Pulmonary artery endothelial cell (primary cell): ENCODE measurements at regions not wholly inside any gene's neighbourhood (a gene's known extent, or its start where the extent isn't known, plus 50 kb on each side); places are given as distances from the start of the nearest gene placed in this dataset.
A peak's percentile ranks its signal among the peaks of the same experiment; 100 is the strongest.

Experiments used
- DNase-seq: peaks from one replicate; pipeline ENCODE4 v3.0.0-alpha.2; 2011; ENCODE audit warnings: low read depth, low spot score

DNA sequence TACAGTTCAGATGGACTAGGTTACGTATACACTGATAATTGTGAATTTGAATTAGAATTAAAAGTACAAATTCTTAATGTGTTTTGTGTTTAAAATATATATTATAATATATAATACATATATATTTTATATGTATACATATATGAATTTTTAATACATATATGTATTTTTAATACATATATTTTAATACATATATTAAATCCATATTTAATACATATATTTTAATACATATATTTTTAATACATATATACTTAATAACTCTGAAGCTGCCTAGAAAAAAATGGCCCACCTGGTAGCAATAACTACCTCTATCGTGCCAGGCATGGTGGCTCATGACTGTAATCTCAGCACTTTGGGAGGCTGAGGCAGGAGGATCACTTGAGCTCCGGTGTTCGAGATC lies 179.1 kb upstream of the SAMSN1 start:
- DNase-seq: no peak

DNA sequence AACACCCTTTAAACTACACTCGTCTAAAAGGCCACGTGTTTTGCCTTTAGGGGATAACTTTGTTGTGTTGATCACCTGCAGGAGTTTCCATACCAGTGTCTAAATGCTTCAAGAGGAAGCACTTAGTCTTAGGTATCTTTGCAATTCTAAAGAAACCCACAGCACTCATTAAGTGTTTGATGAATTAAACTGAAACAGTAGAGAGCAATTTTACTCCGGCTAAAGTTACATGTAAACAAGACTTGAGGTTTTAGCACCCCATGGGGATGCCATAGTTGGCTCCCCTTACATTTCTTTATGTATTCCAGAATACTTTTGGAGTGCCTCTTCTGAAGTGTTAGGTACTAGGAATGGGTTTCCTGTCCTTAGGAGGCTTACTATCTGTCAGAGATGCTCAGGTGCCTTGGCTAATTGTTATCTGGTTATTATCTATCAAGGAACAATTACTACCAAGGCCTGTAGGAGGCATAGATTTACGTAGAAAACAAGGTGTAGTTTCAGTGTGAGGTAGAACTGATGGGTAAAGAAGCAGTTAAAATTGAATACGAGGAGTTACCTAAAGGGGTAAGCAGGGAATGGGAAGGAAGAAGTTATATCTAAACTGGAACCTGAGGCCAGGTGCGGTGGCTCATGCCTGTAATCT lies 176.8 kb upstream of the SAMSN1 start:
- no peak for DNase-seq

DNA sequence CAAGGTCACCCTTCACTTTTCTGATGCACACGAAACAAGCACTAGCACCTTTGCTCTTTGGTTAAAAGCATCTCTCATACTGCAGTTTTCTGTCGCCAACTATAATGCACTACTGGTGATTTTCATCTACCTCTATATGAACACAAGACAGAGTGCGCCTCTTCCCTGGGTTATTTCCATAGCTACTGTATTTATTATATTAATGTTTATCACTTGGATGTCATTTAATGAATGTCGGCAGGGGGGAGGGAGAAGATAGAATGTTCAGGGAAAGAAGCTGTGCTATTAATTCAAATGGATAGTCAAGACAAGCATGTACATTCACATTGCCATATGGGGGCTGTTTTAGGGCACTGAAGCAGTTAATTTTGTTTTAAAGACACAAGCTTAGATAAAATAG lies 174.1 kb upstream of the SAMSN1 start:
- no peak for DNase-seq

DNA sequence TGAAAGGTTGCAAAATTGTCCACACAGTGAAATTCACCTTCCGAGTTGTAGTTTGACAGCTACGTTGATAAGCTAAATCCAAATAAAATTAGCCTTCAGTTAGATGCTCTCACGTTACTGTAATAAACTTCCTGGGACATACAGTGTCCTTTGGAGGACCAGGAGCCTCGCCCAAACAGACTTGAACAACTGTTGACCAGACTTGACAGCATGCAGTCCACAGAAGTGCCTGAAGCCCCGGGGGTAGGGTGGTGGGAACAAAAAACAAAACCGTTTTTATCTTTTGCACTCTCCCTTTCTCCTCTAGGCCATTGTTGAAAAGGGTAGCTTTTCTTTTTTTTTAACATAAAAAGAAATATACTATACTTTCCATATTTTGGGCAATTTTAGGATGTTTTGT lies 172.8 kb upstream of the SAMSN1 start:
- no peak for DNase-seq

DNA sequence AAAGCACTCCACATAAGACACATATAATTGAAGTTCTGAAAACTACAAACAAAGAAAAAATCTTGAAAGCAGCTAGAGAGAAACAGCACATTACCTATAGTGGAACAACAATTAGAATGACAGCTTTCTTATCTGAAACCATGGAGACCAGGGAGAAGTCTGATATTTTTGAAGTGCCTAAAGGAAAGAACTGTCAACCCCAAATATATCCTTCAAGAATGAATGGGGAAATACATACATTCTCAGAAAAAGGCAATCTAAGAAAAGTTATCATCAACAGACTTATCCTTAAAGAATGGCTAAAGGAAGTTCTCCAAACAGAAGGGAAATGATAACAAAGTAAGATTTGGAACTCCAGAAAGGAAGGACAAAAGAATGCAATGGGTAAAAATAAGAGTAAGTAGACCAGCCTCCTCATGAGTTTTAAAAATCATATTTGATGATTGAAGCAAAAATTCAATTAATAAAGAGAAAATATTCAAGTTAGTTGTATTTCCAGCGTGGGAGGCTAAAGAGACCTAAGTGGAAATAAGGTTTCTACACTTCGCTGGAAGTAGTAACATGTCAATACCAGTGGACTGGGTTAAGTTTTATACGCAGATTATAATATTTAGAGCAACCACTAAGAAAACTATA lies 170.8 kb upstream of the SAMSN1 start:
- DNase-seq: no peak

DNA sequence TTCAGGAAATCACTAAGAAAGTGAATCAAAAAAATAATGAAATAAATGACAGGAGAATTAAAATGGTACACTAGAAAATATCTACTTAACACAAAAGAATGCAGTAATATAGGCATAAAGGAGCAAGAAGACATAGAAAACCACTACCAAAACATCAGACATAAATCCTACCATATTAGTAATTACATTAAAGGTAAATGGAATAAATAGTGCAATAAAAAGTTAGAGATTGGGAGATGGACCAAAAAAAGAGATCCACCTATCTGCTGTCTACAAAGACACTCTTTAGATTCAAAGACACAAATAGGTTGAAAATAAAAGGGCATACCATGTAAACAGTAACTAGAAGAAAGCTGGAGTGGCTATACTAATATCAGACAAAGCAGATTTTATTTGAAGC lies 167.0 kb upstream of the SAMSN1 start:
- no peak for DNase-seq

DNA sequence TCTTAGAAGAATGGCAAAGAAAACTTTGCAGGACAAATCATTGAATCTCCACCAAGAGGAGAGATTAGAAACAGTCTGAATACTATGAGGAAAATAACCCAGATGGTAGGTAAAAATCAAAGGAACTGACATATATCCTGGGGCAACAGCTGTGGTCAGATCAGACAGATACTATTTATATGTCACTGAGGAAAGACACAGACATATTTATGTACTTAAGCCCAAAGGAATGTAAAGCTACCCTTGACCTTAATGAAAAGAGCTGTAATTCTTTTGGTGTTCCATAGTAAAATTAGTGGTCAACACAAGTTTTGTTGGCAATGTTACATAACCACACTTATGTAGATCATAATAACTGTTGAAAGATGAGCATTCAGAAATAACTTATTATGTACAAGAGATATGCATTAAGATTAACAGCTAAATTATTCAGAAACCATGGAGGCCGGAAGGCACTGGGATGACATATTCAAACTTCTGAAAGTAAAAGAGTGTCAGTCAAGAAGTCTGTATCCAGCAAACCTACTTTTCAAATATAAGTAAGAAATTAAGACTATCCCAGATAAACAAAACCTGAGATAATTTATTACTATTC lies 166.1 kb upstream of the SAMSN1 start:
- peak; percentile 66 for DNase-seq

DNA sequence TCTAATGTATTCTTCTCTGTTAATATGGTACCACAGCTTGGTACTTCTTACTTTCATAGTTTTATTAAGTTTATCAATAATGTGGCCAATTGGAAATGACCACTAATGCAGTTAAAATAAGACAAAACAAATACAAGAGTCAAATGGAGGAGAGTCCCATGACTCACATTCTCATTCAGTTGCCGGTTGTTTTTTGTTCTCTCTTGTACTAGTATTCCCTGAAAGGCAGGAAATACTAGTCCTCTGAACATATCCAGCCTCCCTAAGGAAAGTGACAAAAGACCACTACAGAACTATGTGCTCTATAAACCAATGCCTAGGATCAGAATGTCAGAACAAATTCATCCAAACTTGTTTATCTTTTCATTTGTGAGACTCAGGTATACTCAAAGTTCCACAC lies 165.2 kb upstream of the SAMSN1 start:
- peak; percentile 35 for DNase-seq

DNA sequence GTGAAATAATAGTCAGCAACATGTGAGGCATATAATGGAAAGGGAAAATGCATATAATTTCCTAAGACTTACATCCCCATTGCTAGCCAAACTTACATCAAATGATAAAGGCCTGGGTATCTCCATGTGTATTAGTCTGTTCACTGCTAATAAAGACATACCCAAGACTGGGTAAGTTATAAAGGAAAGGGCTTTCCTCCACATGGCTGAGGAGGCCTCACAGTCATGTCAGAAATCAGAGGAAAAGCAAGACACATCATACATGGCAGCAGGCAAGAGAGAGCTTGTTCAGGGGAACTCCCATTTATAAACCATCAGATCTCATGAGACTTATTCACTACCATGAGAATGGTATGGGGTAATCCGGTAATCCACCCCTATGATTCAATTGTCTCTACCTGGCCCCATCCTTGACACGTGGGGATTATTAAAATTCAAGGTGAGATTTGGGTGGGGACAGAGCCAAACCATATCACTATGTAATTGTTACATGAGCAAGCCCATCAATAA lies 161.5 kb upstream of the SAMSN1 start:
- no peak for DNase-seq

DNA sequence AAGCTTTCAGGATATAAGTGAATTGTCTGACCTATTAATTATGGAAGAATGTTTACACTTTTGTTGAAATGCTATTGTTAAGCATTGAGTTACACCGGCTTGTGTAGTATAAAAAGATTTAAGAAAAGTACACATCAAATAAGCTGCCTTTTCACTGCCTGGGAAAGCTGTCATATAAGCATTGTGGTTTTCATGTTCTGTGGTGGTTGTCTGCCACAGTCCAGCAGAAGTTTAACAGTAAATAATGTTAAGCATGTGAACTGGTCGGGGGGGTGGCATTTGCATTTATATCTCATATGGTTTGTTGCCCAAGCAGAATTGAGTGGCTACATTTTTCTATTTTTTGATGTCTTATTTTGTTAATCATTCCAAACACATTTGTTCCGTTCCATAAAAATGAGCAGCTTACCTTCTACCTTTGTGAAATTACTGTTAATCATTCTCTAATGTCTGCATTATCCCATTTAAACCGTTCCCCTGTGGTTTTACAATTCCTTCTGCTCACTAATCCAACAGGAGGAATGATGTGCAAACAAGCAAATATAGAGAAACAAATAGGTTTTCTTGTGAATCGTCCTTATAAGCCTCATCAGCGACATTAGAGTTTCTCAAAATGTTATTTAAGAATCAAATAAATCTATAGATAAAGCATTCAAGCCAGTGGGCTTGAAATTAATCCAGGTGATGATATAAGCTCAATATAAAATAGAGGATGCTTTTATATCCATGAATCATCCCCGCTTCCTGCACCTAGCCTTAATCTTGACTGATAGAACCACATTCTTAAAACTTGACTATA lies 160.8 kb upstream of the SAMSN1 start:
- no peak for DNase-seq

DNA sequence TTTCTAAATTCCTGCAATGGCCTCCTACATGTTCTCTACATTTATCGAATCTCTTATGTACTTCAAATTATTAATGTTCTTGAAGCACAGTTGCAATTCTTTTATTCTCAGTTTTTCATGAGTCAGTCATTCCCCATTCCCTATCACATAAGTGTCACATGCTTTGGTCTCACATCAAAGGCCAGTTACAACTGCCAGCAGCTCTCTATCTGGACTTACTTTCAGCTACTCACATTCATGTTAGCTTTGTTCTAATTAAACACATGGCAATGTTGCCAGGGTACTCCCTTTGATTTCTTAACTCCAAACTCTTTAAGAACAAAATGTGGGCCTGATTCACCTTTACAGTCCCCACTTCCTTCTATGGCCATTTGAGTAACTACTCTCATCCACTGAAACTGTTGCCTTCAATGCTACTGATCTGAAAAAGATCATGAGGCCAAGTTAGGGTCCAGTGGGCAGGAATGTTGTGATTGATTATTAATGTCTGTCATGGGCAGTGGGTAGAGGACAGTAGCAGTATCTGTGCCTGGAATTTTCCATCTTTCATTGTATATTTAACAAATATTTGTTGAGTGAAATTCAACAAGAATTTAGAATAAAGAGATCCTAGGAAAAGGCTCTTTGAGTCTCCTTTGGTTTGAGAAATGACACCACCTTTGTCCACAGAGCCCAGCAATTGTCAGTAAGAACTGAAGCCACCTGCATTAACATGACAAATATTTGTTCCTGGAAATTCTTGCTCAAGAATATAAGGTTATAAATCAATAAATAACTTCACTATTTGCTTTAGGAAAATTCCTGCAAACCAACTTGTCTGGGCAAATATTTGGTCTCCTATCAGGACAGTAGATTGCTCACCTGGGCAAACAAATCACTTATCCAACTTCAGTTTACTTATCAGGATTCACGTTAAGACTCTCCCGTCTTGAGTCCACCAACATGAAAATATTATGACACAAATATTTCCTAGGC lies 153.6 kb upstream of the SAMSN1 start:
- DNase-seq: no peak

DNA sequence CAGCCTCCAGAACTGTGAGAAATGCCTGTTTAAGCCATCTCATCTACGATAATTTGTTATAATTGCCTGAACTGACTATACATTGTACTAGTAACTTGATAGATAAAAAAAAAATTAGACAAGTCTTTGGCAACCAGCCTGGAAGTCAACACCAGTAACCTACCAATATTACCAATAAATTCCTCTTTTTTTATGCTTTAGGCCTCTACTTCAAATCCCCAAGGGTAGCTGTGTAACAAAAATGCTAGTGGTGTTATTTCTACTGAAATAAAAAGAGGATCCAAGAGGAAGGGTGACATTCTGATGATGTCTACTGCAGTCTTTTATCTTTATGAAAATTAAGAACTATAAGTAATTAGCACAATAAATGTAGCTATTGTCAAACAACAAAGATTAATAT lies 151.7 kb upstream of the SAMSN1 start:
- DNase-seq: no peak

DNA sequence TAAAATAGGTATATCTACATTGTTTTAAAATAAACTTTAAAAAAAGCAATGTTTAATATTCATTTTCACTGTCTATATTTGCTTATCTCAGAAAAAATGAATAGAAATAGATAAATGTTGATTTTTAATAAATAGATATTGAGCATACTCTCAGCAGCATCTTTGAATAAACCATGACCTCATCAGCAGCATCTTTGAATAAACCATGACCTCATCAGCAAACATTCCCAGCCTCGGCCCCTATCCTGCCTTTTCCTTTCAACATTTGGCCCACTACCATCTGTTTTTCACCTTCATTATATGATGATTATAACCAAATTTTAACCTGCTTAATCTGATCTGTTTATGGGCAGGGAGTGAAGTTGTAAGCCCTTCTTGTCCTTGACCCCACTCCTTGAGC lies 148.7 kb upstream of the SAMSN1 start:
- no peak for DNase-seq

DNA sequence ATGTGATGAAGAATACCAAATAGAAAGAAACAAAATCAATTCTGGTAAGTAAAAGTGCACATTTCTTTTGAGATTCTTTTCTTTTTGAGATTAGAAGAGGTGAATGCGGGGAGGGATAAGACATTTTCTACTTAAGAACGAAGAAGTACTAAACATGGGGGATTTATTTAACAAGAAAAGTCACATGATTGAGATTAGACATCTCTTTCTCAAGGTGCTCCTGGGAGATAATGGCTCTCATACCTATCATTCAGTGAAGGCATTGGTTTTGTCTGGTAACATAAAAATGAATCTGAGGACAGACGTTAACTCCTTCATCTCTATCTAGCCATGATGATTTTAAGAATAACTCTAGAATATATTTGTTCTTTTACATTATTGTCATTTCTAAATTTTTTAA lies 147.9 kb upstream of the SAMSN1 start:
- DNase-seq: no peak

DNA sequence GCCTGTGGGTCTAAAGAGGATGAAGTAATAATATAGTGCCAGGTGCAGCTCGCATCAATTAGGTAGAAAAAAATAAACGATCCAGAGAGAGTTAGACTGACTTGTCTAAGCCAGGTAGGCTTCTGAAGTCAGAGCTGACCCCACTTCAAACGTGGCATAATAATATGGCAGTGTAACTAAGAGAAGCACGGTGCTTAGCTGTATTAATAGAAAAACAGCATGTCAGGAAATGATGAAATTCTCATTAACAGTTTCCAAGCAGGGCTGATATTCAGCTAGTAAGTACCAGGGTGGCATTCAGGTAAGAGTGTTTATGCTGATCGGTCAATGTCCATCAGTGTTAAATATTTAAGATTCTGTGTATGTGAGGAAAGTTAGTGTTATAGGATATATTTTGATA lies 145.8 kb upstream of the SAMSN1 start:
- DNase-seq: no peak

DNA sequence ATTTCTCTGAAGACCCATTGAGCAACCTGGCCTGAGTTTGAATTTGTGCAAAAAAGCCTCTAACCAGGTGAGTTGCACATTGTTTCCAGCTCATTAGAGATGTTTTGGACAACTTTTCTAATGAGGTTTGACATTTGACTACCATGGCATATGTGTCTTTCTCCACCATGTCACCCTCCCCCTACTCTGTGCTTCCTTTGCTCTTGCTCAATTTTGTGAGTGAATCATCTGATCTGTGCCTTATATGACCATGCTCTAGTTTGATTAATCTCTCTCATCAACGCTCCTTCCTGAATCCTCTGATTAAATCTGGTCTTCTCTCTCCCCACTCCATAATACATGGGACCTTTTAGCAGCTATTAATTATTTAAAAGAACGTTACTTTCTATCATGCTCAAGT lies 144.8 kb upstream of the SAMSN1 start:
- DNase-seq: no peak

DNA sequence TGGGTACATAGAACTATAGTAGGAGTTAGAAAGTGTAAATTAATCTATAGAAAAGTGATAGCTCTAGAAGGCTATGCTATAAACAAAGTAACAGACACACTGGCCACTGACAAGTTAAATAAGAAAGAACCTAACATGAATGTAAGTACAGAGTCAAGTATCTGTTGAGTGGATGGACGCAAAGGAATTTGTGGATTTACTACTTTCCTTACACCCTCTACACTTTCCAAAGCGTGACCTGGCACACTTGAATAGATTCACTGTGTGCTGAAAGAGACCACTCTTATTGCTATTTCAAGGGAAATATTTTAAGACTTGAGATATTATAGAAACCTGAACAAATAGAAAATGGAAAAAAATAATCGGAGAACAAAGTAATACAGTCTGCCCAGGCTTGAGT lies 142.8 kb upstream of the SAMSN1 start:
- no peak for DNase-seq

DNA sequence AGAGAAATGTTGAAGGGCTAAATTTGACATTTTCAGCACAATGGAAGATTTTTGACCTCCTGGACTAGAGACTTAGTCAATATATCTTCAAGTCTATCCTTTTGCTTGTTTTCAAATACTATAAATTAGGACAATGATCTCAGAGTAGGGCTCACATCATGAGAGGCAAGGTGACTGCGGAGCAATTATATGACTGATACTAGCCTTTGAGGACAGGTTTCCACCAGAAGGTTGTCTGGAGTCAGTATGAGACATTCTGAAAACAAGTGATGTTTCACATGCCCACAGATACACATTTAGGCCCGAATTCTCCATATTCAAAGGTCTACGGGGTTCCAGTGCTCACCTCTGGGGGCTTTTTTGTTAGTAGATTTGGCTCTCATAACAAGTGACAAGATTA lies 142.3 kb upstream of the SAMSN1 start:
- no peak for DNase-seq

DNA sequence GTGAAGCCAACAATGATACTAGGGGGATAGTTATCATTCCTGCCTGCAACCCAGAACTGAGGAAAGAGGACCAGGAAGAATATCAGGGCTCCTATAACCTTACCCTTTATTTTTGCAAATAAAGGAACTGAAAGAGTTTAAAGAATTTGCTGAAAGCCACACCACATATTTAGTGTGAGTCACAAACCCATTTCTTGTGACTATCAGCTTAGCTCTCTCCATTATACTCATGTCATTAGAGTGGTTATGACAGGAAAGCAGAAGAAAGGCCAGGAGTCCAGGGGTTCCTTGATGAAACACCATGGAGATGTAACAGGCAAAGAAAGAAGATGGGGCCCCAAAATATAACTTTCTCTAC lies 141.1 kb upstream of the SAMSN1 start:
- DNase-seq: no peak

DNA sequence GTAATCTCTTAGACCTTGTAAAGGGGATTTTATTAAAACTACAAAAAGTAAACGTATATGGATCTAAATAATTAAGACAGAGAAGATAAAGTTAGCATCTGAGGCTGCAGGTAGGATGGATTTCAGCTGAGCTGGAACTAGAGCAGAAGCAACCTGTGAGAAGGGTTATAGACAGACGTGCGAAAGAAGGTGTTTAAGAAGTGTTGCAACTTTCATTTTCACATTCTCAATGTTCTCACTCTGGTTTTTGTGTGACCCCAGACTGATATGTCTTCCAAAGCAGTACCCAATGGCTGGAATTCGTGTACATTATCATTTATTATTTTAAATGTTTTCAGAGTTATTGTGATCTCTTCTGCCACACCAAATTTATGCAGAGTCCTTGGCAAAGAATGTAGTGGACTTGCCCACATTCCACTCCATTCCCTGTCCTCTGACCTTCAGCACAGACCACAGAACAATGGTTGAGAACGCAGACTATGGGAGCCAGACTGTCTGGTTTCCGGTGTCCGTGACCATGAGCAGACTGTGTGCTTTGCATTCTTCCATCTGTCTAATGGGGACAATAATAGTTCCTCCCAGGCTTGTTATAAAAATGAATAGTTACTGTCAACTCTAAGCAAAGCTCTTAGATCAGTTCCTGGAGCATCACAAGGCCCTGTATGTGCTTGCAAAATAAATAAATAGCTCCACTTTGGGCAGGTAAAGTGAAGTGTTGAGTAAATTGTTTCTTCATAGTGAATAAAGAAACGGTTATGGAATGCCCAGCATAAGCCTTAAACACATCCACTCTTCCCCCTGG lies 140.6 kb upstream of the SAMSN1 start:
- no peak for DNase-seq
